H1 (cell line): ENCODE measurements at regions not wholly inside any gene's neighbourhood (a gene's known extent, or its start where the extent isn't known, plus 50 kb on each side); places are given as distances from the start of the nearest gene placed in this dataset.

ENCODE experiments used
- CTCF ChIA-PET: fragments of 300-600 bp; sonication (Branson Sonifier 250); formaldehyde crosslinking; loops from one replicate; lab custom pipeline; 2021; ENCODE audit not compliant: partially characterized antibody; lab: Charles Lee
- POLR2A ChIA-PET: fragments of 300-600 bp; sonication (Branson Sonifier 250); formaldehyde crosslinking; loops from one replicate; lab custom pipeline; 2021; ENCODE audit warnings: inconsistent platforms; ENCODE audit not compliant: partially characterized antibody; lab: Charles Lee
- DNase-seq, 2 experiments: peaks; one replicate each; pipeline versions ENCODE4 v3.0.0 to v3.0.0-alpha.2; 2010 to 2022; ENCODE audit warnings: low spot score in 2 of 2, low read depth in 1 of 2, mixed read lengths in 1 of 2
- FAIRE-seq: peaks from 2 replicates; lab custom pipeline; 2011; peaks lifted over from hg19 to GRCh38; lab: Jason Lieb, UNC
- H2AFZ ChIP-seq: 2 replicates; pipeline ENCODE4 v1.8.1; 2012; ENCODE audit warnings: low read length, inconsistent platforms
- H2AK5ac ChIP-seq: 2 replicates; pipeline ENCODE4 v1.6.1; 2013; ENCODE audit warnings: low read depth, low read length
- H2BK120ac ChIP-seq: replicated peaks from 2 replicates; pipeline ENCODE3; 2013; ENCODE audit warnings: low read depth, low read length, inconsistent platforms
- H2BK12ac ChIP-seq: 2 replicates; pipeline ENCODE4 v1.6.1; 2013; ENCODE audit warnings: low read depth, low read length
- H2BK15ac ChIP-seq: 2 replicates; pipeline ENCODE4 v1.6.1; 2013; ENCODE audit warnings: low read length
- H2BK20ac ChIP-seq: 2 replicates; pipeline ENCODE4 v1.6.1; 2013; ENCODE audit warnings: low read length
- H2BK5ac ChIP-seq: 2 replicates; pipeline ENCODE4 v1.6.1; 2013; ENCODE audit warnings: low read depth, low read length
- H3K14ac ChIP-seq: 2 replicates; pipeline ENCODE4 v1.6.1; 2013; ENCODE audit warnings: inconsistent platforms; ENCODE audit not compliant: insufficient read length
- H3K18ac ChIP-seq: 2 replicates; pipeline ENCODE4 v1.6.1; 2013; ENCODE audit warnings: low read length; ENCODE audit errors: extremely low read depth
- H3K23ac ChIP-seq: 2 replicates; pipeline ENCODE4 v1.6.1; 2013; ENCODE audit warnings: inconsistent platforms; ENCODE audit not compliant: insufficient read length
- H3K23me2 ChIP-seq: 2 replicates; pipeline ENCODE4 v1.6.1; 2013; ENCODE audit warnings: low read depth, low read length
- H3K27ac ChIP-seq: 2 replicates; pipeline ENCODE4 v1.6.1; 2011; ENCODE audit warnings: low read depth, low read length, inconsistent platforms
- H3K27me3 ChIP-seq, 4 experiments: replicated peaks in 1 of 4; 1 replicate in 1 of 4; 2 replicates in 3 of 4; pipeline versions ENCODE4 v1.6.1 to v1.8.1; 2011 to 2013; ENCODE audit warnings: low read length in 3 of 4, mild to moderate bottlenecking in 3 of 4, inconsistent platforms in 2 of 4, mixed read lengths in 2 of 4, moderate library complexity in 1 of 4; ENCODE audit not compliant: control insufficient read depth in 3 of 4, insufficient read depth in 3 of 4; ENCODE audit errors: extremely low read depth in 1 of 4
- H3K36me3 ChIP-seq, 4 experiments: 2 replicates each; pipeline versions ENCODE4 v1.6.1 to v1.8.1; 2011 to 2013; ENCODE audit warnings: mild to moderate bottlenecking in 4 of 4, low read length in 3 of 4, moderate library complexity in 2 of 4, control low read depth in 1 of 4, inconsistent platforms in 1 of 4; ENCODE audit not compliant: insufficient read depth in 4 of 4, control insufficient read depth in 2 of 4
- H3K4ac ChIP-seq: replicated peaks from 2 replicates; pipeline ENCODE3; 2013; ENCODE audit warnings: low read length, low read depth, mixed read lengths, inconsistent platforms; ENCODE audit not compliant: insufficient read length
- H3K4me1 ChIP-seq, 4 experiments: replicated peaks in 1 of 4; 1 replicate in 1 of 4; 2 replicates in 3 of 4; pipeline versions ENCODE4 v1.6.1 to v1.8.1; 2011 to 2013; ENCODE audit warnings: low read length in 3 of 4, inconsistent platforms in 2 of 4, mixed read lengths in 1 of 4; ENCODE audit not compliant: insufficient read depth in 4 of 4, control insufficient read depth in 3 of 4
- H3K4me2 ChIP-seq, 2 experiments: 2 replicates each; pipeline versions ENCODE4 v1.6.1 to v1.8.1; 2011 to 2013; ENCODE audit warnings: low read depth in 2 of 2, low read length in 2 of 2, control low read depth in 1 of 2, inconsistent platforms in 1 of 2, mild to moderate bottlenecking in 1 of 2; ENCODE audit not compliant: insufficient read depth in 1 of 2
- H3K4me3 ChIP-seq, 4 experiments: fragments of 200-600, 300-600 bp in 1 of 4; sonication (generic), shearing (Covaris generic), sonication (Bioruptor Twin) in 1 of 4; 2 replicates each; pipeline versions ENCODE4 v1.5.1 to v1.8.1; 2011 to 2016; ENCODE audit warnings: low read length in 4 of 4, low read depth in 3 of 4, control low read depth in 2 of 4, inconsistent platforms in 2 of 4, mild to moderate bottlenecking in 2 of 4, mixed read lengths in 1 of 4, moderate library complexity in 1 of 4; ENCODE audit not compliant: insufficient read depth in 2 of 4; ENCODE audit errors: extremely low read depth in 1 of 4
- H3K56ac ChIP-seq: replicated peaks from 2 replicates; pipeline ENCODE3; 2013; ENCODE audit warnings: low read depth, mild to moderate bottlenecking, mixed read lengths, low read length, inconsistent platforms; ENCODE audit not compliant: insufficient read length
- H3K79me1 ChIP-seq: 2 replicates; pipeline ENCODE4 v1.6.1; 2013; ENCODE audit warnings: low read depth, low read length, control low read depth
- H3K79me2 ChIP-seq, 2 experiments: 2 replicates each; pipeline versions ENCODE4 v1.6.1 to v1.8.1; 2012 to 2013; ENCODE audit warnings: low read length in 2 of 2, mild to moderate bottlenecking in 2 of 2, inconsistent platforms in 1 of 2; ENCODE audit not compliant: insufficient read depth in 2 of 2, control insufficient read depth in 1 of 2
- H3K9ac ChIP-seq, 4 experiments: replicated peaks in 1 of 4; 1 replicate in 1 of 4; 2 replicates in 3 of 4; pipeline versions ENCODE4 v1.6.1 to v1.8.1; 2011 to 2013; ENCODE audit warnings: low read depth in 3 of 4, low read length in 3 of 4, control low read depth in 2 of 4, mild to moderate bottlenecking in 2 of 4, moderate library complexity in 2 of 4, inconsistent platforms in 1 of 4; ENCODE audit errors: extremely low read depth in 1 of 4
- H3K9me3 ChIP-seq, 2 experiments: 2 replicates each; pipeline versions ENCODE4 v1.6.1 to v1.8.1; 2012 to 2013; ENCODE audit warnings: mild to moderate bottlenecking in 2 of 2, moderate library complexity in 2 of 2, control low read depth in 1 of 2, inconsistent platforms in 1 of 2, low read depth in 1 of 2, low read length in 1 of 2, mixed read lengths in 1 of 2; ENCODE audit not compliant: insufficient read depth in 2 of 2
- H4K20me1 ChIP-seq, 2 experiments: replicated peaks in 1 of 2; 2 replicates each; pipeline versions ENCODE3 to v1.8.1; 2011 to 2013; ENCODE audit warnings: inconsistent platforms in 2 of 2, low read length in 2 of 2, mild to moderate bottlenecking in 1 of 2; ENCODE audit not compliant: insufficient read depth in 2 of 2, control insufficient read depth in 1 of 2
- H4K5ac ChIP-seq: 2 replicates; pipeline ENCODE4 v1.6.1; 2013; ENCODE audit warnings: low read length, low read depth, mixed read lengths, inconsistent platforms; ENCODE audit not compliant: insufficient read length
- H4K8ac ChIP-seq: 2 replicates; pipeline ENCODE4 v1.8.0; 2013; ENCODE audit warnings: mild to moderate bottlenecking, moderate library complexity, low read length, inconsistent platforms; ENCODE audit not compliant: insufficient read depth; ENCODE audit errors: extremely low read depth
- H4K91ac ChIP-seq: replicated peaks from 2 replicates; pipeline ENCODE3; 2013; ENCODE audit warnings: low read length, mixed read lengths, inconsistent platforms; ENCODE audit not compliant: insufficient read length
- HDAC6 ChIP-seq: IDR thresholded peaks from one replicate; pipeline ENCODE4 v1.7.1; 2012; ENCODE audit warnings: low read depth, mild to moderate bottlenecking, inconsistent platforms, low read length, moderate library complexity
- JUN ChIP-seq: IDR thresholded peaks from 2 replicates; pipeline ENCODE4 v1.6.1; 2011; ENCODE audit warnings: low read depth, mild to moderate bottlenecking, improper control_type of control experiment, low read length
- MAFK ChIP-seq: IDR thresholded peaks from 2 replicates; pipeline ENCODE4 v1.6.1; 2012; ENCODE audit warnings: low read depth, mild to moderate bottlenecking, improper control_type of control experiment, low read length
- NANOG ChIP-seq: IDR thresholded peaks from 2 replicates; pipeline ENCODE4 v1.6.1; 2011; ENCODE audit warnings: low read length, low read depth, mild to moderate bottlenecking, inconsistent platforms; ENCODE audit not compliant: insufficient read depth, poor library complexity, severe bottlenecking
- SIX5 ChIP-seq: IDR thresholded peaks from 2 replicates; pipeline ENCODE4 v1.6.1; 2011; ENCODE audit warnings: mild to moderate bottlenecking, low read depth, low read length
- ZNF274 ChIP-seq: IDR thresholded peaks from 2 replicates; pipeline ENCODE4 v1.7.0; 2012; ENCODE audit warnings: low read length, borderline replicate concordance; ENCODE audit errors: extremely low read depth
- WGBS, 2 experiments: shearing (Covaris generic) in 1 of 2; methylation state at CpG; one replicate each; pipeline versions ENCODE4 v1.1.6 to v1.1.7; 2013 to 2015; ENCODE audit warnings: low lambda C conversion rate in 2 of 2, mixed read lengths in 2 of 2, inconsistent platforms in 1 of 2, low coverage in 1 of 2, missing lambda C conversion rate in 1 of 2; ENCODE audit not compliant: insufficient replicate concordance in 2 of 2, insufficient coverage in 1 of 2, insufficient read length in 1 of 2; ENCODE audit errors: extremely low coverage in 1 of 2, missing lambda C conversion rate in 1 of 2; 5-methylcytosine and 5-hydroxymethylcytosine counted together
- TF ChIP-seq, protein P1 (sequence below): IDR thresholded peaks from 2 replicates; pipeline ENCODE4 v1.6.1; 2012; ENCODE audit warnings: inconsistent platforms

- H3K4me2 ChIP-seq: no peak overlapping the region
- H3K4me3 ChIP-seq: no peak overlapping the region
- no peak overlapping the region for H3K56ac ChIP-seq
- CTCF ChIA-PET: no interaction called here
- no peaks in the 10 kb centered on the region for H3K79me2 ChIP-seq
- FAIRE-seq (no peak), DNase-seq (no peak)
- H3K36me3 ChIP-seq: no peaks in the 10 kb centered on the region
- POLR2A ChIA-PET: no interaction called here
- no peaks in the 10 kb centered on the region for H3K79me1 ChIP-seq
- no peak overlapping the region for H2AK5ac ChIP-seq
- H3K27me3 ChIP-seq: no peaks in the 10 kb centered on the region
- H2BK15ac ChIP-seq: no peak overlapping the region
- H3K14ac ChIP-seq: no peak overlapping the region
- 94% methylated on average over 2 of the region's 2 CpGs; no CpG with 5 or more reads in 1 of the 2 experiments for WGBS, 2 experiments
- no peak overlapping the region for H3K18ac ChIP-seq
- H3K9me3 ChIP-seq: no peaks in the 10 kb centered on the region; a peak in 1 of 4 replicates
- no peaks in the 10 kb centered on the region for H3K4me1 ChIP-seq
- H2BK5ac ChIP-seq: no peak overlapping the region
- H3K9ac ChIP-seq: no peak overlapping the region
- H4K20me1 ChIP-seq: no peaks in the 10 kb centered on the region
- TF ChIP-seq SIX5 (no peak), NANOG (no peak), HDAC6 (no peak), MAFK (no peak), JUN (no peak), ZNF274 (no peak)
- TF ChIP-seq, protein P1, sequence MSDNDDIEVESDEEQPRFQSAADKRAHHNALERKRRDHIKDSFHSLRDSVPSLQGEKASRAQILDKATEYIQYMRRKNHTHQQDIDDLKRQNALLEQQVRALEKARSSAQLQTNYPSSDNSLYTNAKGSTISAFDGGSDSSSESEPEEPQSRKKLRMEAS: no peak
- H4K91ac ChIP-seq: no peak overlapping the region
- H4K8ac ChIP-seq: no peak overlapping the region
- no peak overlapping the region for H3K23ac ChIP-seq
- H2AFZ ChIP-seq: no peak overlapping the region; the same call in 1 of the 2 replicates
- no peak overlapping the region for H3K27ac ChIP-seq
- no peaks in the 10 kb centered on the region for H3K23me2 ChIP-seq
- H2BK120ac ChIP-seq: no peak overlapping the region
- no peak overlapping the region for H2BK12ac ChIP-seq
- H3K4ac ChIP-seq: no peak overlapping the region
- no peak overlapping the region for H2BK20ac ChIP-seq
- H4K5ac ChIP-seq: no peak overlapping the region
These were observed 2197.3 kb downstream of the PCDH9 start for GRCh38 chr13:65032825-65033224.
